A549 (cell line): ENCODE measurements at regions not wholly inside any gene's neighbourhood (a gene's known extent, or its start where the extent isn't known, plus 50 kb on each side); places are given as distances from the start of the nearest gene placed in this dataset.

Source experiments
- CHD2 ChIP-seq: fragments of 150-350 bp; IDR thresholded peaks from 2 replicates; pipeline ENCODE4 v1.6.1; 2014; ENCODE audit warnings: low read length; ENCODE audit not compliant: partially characterized antibody
- CTCF ChIP-seq: fragments of >200 bp; sonication (Bioruptor Twin); formaldehyde crosslinking; IDR thresholded peaks from 3 replicates; pipeline ENCODE4 v1.5.1; 2016
- KDM1A ChIP-seq: fragments of 200-600 bp; sonication (generic); IDR thresholded peaks from 2 replicates; pipeline ENCODE4 v1.6.1; 2016; ENCODE audit warnings: low read depth, mild to moderate bottlenecking
- MAZ ChIP-seq: fragments of 150-350 bp; IDR thresholded peaks from 2 replicates; pipeline ENCODE4 v1.6.1; 2014; ENCODE audit warnings: antibody characterized with exemption, low read depth, low read length, borderline replicate concordance
- MYC ChIP-seq: IDR thresholded peaks from 2 replicates; pipeline ENCODE4 v1.6.1; 2012; ENCODE audit warnings: mild to moderate bottlenecking, inconsistent platforms, low read length, improper control_type of control experiment, borderline replicate concordance
- POLR2A ChIP-seq: IDR thresholded peaks from 2 replicates; pipeline ENCODE4 v1.6.1; 2012; ENCODE audit warnings: mild to moderate bottlenecking, low read length
- RARB ChIP-seq: fragments of 250-450 bp; sonication (Bioruptor Pico); IDR thresholded peaks from 2 replicates; pipeline ENCODE4 v1.8.0; 2021; ENCODE audit warnings: mild to moderate bottlenecking, moderate library complexity
- RFX5 ChIP-seq: fragments of 450-650 bp; IDR thresholded peaks from 2 replicates; pipeline ENCODE4 v1.7.1; 2014; ENCODE audit warnings: antibody characterized with exemption, mild to moderate bottlenecking, moderate library complexity

GRCh38 chr5:89297066-89297465 lies 414.1 kb upstream of the MEF2C start:
- TF ChIP-seq MAZ (no peak), POLR2A (no peak), KDM1A (no peak), MYC (no peak), CTCF (no peak), RFX5 (no peak), CHD2 (no peak), RARB (CRISPR knock-in tag) (no peak)
